ENCODE measurements at regions not wholly inside any gene's neighbourhood (a gene's known extent, or its start where the extent isn't known, plus 50 kb on each side); places are given as distances from the start of the nearest gene placed in this dataset.
A peak's percentile ranks its signal among the peaks of the same experiment; 100 is the strongest.

DNA sequence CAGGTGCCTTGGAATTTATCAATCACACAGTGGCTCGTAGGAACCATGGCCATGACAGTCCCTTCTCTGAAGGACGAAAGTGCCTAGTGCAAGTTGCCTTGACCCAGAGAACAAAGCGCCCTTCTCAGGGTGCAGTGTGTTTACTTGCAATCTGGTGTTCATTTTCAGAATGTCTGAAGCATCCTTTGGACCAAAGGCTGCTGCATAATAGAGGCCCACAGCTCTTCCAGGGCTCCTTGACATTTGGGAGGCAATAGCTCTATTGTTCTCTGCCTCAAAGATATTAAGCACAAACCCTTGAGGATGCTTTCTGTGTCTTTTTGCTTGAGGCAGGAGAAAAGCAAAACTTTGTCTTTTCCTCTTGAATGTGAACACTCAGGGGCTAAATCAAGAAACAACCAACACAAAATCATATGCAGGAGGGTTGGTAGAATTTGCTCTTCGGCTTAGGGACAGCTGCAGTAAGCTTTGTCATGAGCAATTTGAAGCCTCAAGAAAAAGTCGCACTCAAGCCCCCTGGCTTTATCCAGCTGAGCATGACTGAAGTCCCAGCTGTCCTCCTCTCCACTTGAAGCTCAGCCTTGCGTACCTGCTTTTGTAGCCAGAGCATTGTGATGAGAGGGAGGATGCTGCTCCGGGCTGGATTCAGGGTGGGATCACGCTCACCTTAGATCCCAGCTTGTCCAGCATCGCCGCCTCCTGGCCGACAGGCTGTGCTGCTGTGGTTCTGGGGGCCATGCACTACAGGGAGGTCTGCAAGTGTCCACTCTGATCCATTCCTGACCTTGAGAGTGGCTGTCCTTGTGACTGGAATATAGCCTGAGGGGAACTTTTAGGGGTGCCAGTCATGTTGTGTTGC lies 495.4 kb downstream of the CDH26 start:
- H3K4me3 ChIP-seq (ENCODE audit: low read length) = no peak overlapping the region
- DNase-seq (ENCODE audit: low read depth) = no peak
- TF ChIP-seq, protein P1, sequence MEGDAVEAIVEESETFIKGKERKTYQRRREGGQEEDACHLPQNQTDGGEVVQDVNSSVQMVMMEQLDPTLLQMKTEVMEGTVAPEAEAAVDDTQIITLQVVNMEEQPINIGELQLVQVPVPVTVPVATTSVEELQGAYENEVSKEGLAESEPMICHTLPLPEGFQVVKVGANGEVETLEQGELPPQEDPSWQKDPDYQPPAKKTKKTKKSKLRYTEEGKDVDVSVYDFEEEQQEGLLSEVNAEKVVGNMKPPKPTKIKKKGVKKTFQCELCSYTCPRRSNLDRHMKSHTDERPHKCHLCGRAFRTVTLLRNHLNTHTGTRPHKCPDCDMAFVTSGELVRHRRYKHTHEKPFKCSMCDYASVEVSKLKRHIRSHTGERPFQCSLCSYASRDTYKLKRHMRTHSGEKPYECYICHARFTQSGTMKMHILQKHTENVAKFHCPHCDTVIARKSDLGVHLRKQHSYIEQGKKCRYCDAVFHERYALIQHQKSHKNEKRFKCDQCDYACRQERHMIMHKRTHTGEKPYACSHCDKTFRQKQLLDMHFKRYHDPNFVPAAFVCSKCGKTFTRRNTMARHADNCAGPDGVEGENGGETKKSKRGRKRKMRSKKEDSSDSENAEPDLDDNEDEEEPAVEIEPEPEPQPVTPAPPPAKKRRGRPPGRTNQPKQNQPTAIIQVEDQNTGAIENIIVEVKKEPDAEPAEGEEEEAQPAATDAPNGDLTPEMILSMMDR (conservative IDR thresholded peaks at IDR 0.05; ENCODE audit: low read length) = 0 out of 2 replicates have a peak, but pooled peaks have one; percentile 10

DNA sequence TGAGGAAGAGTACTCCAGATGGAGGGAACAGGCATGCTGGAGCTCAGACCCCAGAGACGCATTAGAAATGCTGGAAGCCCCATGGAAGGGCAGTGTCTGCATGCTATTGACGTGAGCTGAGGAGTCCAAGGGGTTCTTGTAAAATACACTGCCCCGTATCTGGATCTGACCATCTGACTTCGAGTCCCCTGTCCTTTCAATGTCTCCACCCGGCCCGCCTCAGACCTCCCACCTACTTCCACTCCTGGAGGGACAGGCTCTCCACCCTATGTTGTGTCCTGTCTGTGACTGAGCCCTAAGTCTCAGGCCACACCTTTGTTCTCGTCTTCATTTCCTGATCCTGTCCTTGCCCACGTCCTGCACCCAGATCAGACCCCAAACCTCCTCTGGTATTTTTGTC lies 496.3 kb downstream of the CDH26 start:
- no peak for DNase-seq (ENCODE audit: low read depth)
- H3K4me3 ChIP-seq (ENCODE audit: low read length) = no peak overlapping the region
- TF ChIP-seq, protein P1 (conservative IDR thresholded peaks at IDR 0.05; ENCODE audit: low read length) = no peak

DNA sequence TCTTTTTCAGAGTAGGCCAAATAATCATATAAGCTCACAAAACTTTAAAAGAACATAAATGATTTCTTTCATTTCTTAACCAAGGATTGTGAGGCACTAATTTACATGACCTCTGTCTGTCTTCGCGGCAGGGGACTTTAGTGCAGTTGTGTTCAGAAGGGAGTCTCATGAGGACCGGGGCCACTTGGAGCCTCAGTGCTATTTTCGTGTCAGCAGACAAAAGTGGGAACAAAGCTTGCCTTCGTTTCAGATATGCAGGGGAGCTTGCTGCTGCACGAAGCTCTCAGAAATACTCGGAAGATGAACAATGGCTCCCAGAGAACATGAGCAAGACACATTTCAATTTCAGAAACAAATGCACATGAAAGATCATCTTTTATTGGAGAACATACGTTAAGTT lies 497.0 kb downstream of the CDH26 start:
- DNase-seq (ENCODE audit: low read depth) = no peak
- H3K4me3 ChIP-seq (ENCODE audit: low read length) = no peak overlapping the region
- TF ChIP-seq, protein P1 (conservative IDR thresholded peaks at IDR 0.05; ENCODE audit: low read length) = no peak

DNA sequence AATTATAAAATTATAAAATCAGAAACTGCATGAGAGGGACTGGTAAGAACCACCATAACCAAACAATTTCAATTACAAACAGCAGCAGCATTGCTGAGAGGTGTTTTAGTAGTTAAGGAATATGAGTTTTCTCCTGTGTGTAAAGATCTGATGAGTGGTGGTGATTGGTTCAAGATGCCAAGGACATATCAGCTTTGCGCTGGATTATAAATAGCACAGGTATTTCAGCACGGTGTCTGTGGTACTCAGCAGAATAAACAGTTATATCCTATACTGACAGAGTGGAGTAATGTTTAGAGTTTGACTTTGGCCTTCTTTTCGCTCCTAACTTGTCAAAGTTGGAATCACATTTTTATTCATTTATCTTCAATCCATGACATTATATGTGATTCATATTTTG lies 501.0 kb downstream of the CDH26 start:
- H3K4me3 ChIP-seq (ENCODE audit: low read length) = no peak overlapping the region
- DNase-seq (ENCODE audit: low read depth) = no peak
- TF ChIP-seq, protein P1 (conservative IDR thresholded peaks at IDR 0.05; ENCODE audit: low read length) = no peak

DNA sequence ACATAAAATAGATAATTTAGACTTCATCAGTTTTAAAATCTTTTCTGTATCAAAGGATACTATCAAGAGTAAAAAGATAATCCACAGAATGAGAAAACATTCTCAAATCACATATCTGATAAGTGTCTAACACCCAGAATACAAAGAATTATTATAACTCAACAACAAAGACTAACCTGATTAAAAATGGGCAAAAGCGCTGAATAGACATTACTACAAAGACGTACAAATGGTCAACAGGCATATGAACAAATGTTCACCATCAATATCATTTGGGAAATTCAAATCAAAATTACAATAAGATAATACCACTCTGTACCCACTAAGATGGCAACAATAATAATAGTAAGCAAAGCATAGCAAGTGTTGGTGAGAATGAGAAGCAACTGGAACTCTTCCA lies 503.8 kb downstream of the CDH26 start:
- H3K4me3 ChIP-seq (ENCODE audit: low read length) = no peak overlapping the region
- no peak for DNase-seq (ENCODE audit: low read depth)
- TF ChIP-seq, protein P1 (conservative IDR thresholded peaks at IDR 0.05; ENCODE audit: low read length) = no peak

DNA sequence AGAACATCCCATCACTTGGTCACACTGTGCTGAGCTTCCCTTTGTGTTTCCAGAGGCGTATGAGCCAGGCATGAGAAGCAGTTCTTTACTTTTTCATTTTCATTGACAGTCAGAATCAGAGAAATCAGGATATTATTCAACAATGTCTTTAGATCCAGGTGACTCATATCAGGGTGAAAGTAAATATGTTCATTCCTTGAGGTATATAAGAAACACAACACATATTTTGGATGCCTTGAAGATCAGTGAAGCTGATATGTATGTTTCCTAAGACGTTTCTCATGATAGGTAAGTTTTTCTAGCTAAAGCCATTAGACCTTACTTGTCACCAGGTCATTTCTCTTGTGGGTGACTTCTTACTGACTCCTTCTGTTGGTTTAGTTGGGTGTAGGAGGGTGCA lies 505.6 kb downstream of the CDH26 start:
- DNase-seq (ENCODE audit: low read depth) = no peak
- no peak overlapping the region for H3K4me3 ChIP-seq (ENCODE audit: low read length)
- TF ChIP-seq, protein P1 (conservative IDR thresholded peaks at IDR 0.05; ENCODE audit: low read length) = no peak

DNA sequence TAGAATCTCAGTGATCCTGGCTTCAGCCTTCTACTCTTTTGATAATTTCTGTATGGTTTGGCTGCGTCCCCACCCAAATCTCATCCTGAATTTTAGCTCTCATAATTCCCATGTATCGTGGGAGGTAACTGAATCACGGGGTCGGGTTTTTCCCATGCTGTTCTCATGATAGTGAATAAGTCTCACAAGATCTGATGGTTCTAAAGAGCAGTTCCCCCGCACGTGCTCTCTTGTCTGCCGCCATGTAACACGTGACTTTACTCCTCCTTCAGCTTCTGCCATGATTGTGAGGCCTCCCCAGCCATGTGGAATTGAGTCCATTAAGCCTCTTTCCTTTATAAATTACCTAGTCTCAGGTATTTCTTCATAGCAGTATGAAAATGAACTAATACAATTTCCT lies 507.2 kb downstream of the CDH26 start:
- TF ChIP-seq, protein P1 (conservative IDR thresholded peaks at IDR 0.05; ENCODE audit: low read length) = no peak
- no peak overlapping the region for H3K4me3 ChIP-seq (ENCODE audit: low read length)
- no peak for DNase-seq (ENCODE audit: low read depth)

Data from AG10803 (cell line).